ENCODE measurements at regions not wholly inside any gene's neighbourhood (a gene's known extent, or its start where the extent isn't known, plus 50 kb on each side); places are given as distances from the start of the nearest gene placed in this dataset.

GRCh38 chr1:233518344-233518743 is 95.6 kb upstream of the KCNK1 start:
- TF ChIP-seq, protein P1, sequence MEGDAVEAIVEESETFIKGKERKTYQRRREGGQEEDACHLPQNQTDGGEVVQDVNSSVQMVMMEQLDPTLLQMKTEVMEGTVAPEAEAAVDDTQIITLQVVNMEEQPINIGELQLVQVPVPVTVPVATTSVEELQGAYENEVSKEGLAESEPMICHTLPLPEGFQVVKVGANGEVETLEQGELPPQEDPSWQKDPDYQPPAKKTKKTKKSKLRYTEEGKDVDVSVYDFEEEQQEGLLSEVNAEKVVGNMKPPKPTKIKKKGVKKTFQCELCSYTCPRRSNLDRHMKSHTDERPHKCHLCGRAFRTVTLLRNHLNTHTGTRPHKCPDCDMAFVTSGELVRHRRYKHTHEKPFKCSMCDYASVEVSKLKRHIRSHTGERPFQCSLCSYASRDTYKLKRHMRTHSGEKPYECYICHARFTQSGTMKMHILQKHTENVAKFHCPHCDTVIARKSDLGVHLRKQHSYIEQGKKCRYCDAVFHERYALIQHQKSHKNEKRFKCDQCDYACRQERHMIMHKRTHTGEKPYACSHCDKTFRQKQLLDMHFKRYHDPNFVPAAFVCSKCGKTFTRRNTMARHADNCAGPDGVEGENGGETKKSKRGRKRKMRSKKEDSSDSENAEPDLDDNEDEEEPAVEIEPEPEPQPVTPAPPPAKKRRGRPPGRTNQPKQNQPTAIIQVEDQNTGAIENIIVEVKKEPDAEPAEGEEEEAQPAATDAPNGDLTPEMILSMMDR (conservative IDR thresholded peaks at IDR 0.05) = peak; percentile 87
- TF ChIP-seq ZFX (IDR thresholded peaks at IDR 0.05) = no peak

Measured in C4-2B (cell line).